HCT116 (cell line): ENCODE measurements at regions not wholly inside any gene's neighbourhood (a gene's known extent, or its start where the extent isn't known, plus 50 kb on each side); places are given as distances from the start of the nearest gene placed in this dataset.

ENCODE experiments used
- ATAC-seq: fragments of 200-7000 bp; cut with Tn5 transposase; 2 replicates; pipeline ENCODE4 v1.9.1; 2020; ENCODE audit warnings: mild to moderate bottlenecking, moderate library complexity
- BruUV-seq: library from RNA; stranded (reverse); fragments of 400-500 nt; replicated peaks from 2 replicates; lab custom pipeline; 2021; lab: Mats Ljungman, UMichigan
- CTCF ChIA-PET: fragments of 300-600 bp; sonication (Branson Sonifier 250); formaldehyde crosslinking; loops from one replicate; lab custom pipeline; 2021; ENCODE audit warnings: antibody characterized with exemption; lab: Charles Lee
- POLR2A ChIA-PET: fragments of 300-600, 350-600 bp; sonication (Branson Sonifier 250); formaldehyde crosslinking; loops from one replicate; lab custom pipeline; 2021; ENCODE audit warnings: antibody characterized with exemption; lab: Charles Lee
- RAD21 ChIA-PET, 2 experiments: fragments of 300-600 bp; sonication (Branson Sonifier 250); formaldehyde crosslinking; loops; one replicate each; lab custom pipeline; 2023; ENCODE audit warnings: low total read pairs in 2 of 2; ENCODE audit not compliant: uncharacterized antibody in 2 of 2, unreplicated experiment in 2 of 2, low non-redundant PET in 1 of 2; lab: Charles Lee
- DNase-seq: peaks from one replicate; pipeline ENCODE4 v3.0.0-alpha.2; 2010; ENCODE audit warnings: low read depth, low spot score
- H2AFZ ChIP-seq: fragments of 200-600 bp; shearing (Covaris generic), sonication (generic); 2 replicates; pipeline ENCODE4 v1.6.1; 2017; ENCODE audit warnings: low read depth, mixed run types, mixed read lengths, antibody characterized with exemption, low read length; ENCODE audit not compliant: poor library complexity, severe bottlenecking
- H3K27ac ChIP-seq: 2 replicates; pipeline ENCODE4 v1.5.1; 2012; ENCODE audit warnings: low read depth, low read length
- H3K27me3 ChIP-seq: fragments of 200-600 bp; sonication (generic); 2 replicates; pipeline ENCODE4 v1.6.1; 2016; ENCODE audit warnings: mixed run types, low read length, mixed read lengths; ENCODE audit not compliant: insufficient read depth
- H3K36me3 ChIP-seq, 2 experiments: fragments of 200-500 bp in 1 of 2; fragments of 200-600 bp in 1 of 2; sonication (Bioruptor generic) in 1 of 2; sonication (generic) in 1 of 2; 2 replicates each; pipeline versions ENCODE4 v1.5.1 to v1.6.1; 2014 to 2016; ENCODE audit warnings: low read length in 2 of 2, inconsistent platforms in 1 of 2, mixed read lengths in 1 of 2, mixed run types in 1 of 2; ENCODE audit not compliant: insufficient read depth in 2 of 2, control insufficient read depth in 1 of 2
- H3K4me1 ChIP-seq, 2 experiments: fragments of 200-600 bp in 1 of 2; sonication (generic) in 1 of 2; 2 replicates each; pipeline versions ENCODE4 v1.5.1 to v1.6.1; 2012 to 2017; ENCODE audit warnings: low read length in 2 of 2, inconsistent platforms in 1 of 2, mild to moderate bottlenecking in 1 of 2, mixed read lengths in 1 of 2, mixed run types in 1 of 2, moderate library complexity in 1 of 2; ENCODE audit not compliant: insufficient read depth in 2 of 2, control insufficient read depth in 1 of 2
- H3K4me2 ChIP-seq: fragments of 200-600 bp; sonication (generic); 2 replicates; pipeline ENCODE4 v1.6.1; 2017; ENCODE audit warnings: mixed run types, low read length, mixed read lengths
- H3K4me3 ChIP-seq, 2 experiments: fragments of 200-600 bp in 1 of 2; sonication (generic) in 1 of 2; replicated peaks in 1 of 2; 2 replicates each; pipeline ENCODE4 v1.5.1; 2011 to 2016; ENCODE audit warnings: low read length in 2 of 2, control low read depth in 1 of 2, low read depth in 1 of 2, mild to moderate bottlenecking in 1 of 2, mixed read lengths in 1 of 2, mixed run types in 1 of 2
- H3K79me2 ChIP-seq: fragments of 200-600 bp; sonication (generic); 2 replicates; pipeline ENCODE4 v1.6.1; 2017; ENCODE audit warnings: mild to moderate bottlenecking, mixed run types, low read length, moderate library complexity, mixed read lengths; ENCODE audit not compliant: insufficient read depth
- H3K9ac ChIP-seq: fragments of 200-600 bp; sonication (generic); 2 replicates; pipeline ENCODE4 v1.6.1; 2016; ENCODE audit warnings: low read length, mixed read lengths
- H3K9me2 ChIP-seq: fragments of 200-600 bp; sonication (generic), shearing (Covaris generic); 2 replicates; pipeline ENCODE4 v1.6.1; 2017; ENCODE audit warnings: mixed run types, mild to moderate bottlenecking, moderate library complexity; ENCODE audit not compliant: insufficient read depth
- H3K9me3 ChIP-seq, 2 experiments: fragments of 200-500 bp in 1 of 2; fragments of 200-600 bp in 1 of 2; sonication (Bioruptor generic) in 1 of 2; sonication (generic) in 1 of 2; 2 replicates each; pipeline ENCODE4 v1.6.1; 2014 to 2017; ENCODE audit warnings: low read length in 2 of 2, mixed read lengths in 2 of 2, inconsistent platforms in 1 of 2, low read depth in 1 of 2, mild to moderate bottlenecking in 1 of 2, mixed run types in 1 of 2, moderate library complexity in 1 of 2; ENCODE audit not compliant: control insufficient read depth in 1 of 2, insufficient read depth in 1 of 2
- H4K20me1 ChIP-seq: fragments of 200-600 bp; sonication (generic), shearing (Covaris generic); 2 replicates; pipeline ENCODE4 v1.6.1; 2017; ENCODE audit warnings: mixed run types, mild to moderate bottlenecking, moderate library complexity; ENCODE audit not compliant: insufficient read depth
- CBX3 ChIP-seq: IDR thresholded peaks from 2 replicates; pipeline ENCODE4 v1.6.1; 2012; ENCODE audit warnings: low read depth
- EGR1 ChIP-seq: IDR thresholded peaks from 2 replicates; pipeline ENCODE4 v1.6.1; 2012; ENCODE audit warnings: low read depth
- ELF1 ChIP-seq: IDR thresholded peaks from 2 replicates; pipeline ENCODE4 v1.6.1; 2012; ENCODE audit warnings: low read depth, borderline replicate concordance
- EZH2 ChIP-seq: fragments of 200-600 bp; sonication (generic); IDR thresholded peaks from 2 replicates; pipeline ENCODE4 v1.6.1; 2017; ENCODE audit warnings: antibody characterized with exemption, mixed run types
- EZH2phosphoT487 ChIP-seq: fragments of 200-600 bp; IDR thresholded peaks from 2 replicates; pipeline ENCODE4 v1.6.1; 2018; ENCODE audit warnings: antibody characterized with exemption, borderline replicate concordance
- FOSL1 ChIP-seq: IDR thresholded peaks from 2 replicates; pipeline ENCODE4 v1.6.1; 2012; ENCODE audit warnings: low read depth
- JUND ChIP-seq: IDR thresholded peaks from 2 replicates; pipeline ENCODE4 v1.6.1; 2012
- MAX ChIP-seq: IDR thresholded peaks from 2 replicates; pipeline ENCODE4 v1.6.1; 2012
- POLR2A ChIP-seq: IDR thresholded peaks from 2 replicates; pipeline ENCODE4 v1.7.0; 2011; ENCODE audit warnings: borderline replicate concordance; ENCODE audit not compliant: insufficient read depth, insufficient read length; ENCODE audit errors: extremely low read depth
- POLR2AphosphoS5 ChIP-seq: IDR thresholded peaks from 2 replicates; pipeline ENCODE4 v1.6.1; 2011; ENCODE audit warnings: mild to moderate bottlenecking, low read depth, low read length, moderate library complexity
- RAD21 ChIP-seq: IDR thresholded peaks from 2 replicates; pipeline ENCODE4 v1.6.1; 2012; ENCODE audit warnings: low read depth, mild to moderate bottlenecking
- REST ChIP-seq: IDR thresholded peaks from 2 replicates; pipeline ENCODE4 v1.6.1; 2012; ENCODE audit warnings: low read depth
- SIN3A ChIP-seq: IDR thresholded peaks from 2 replicates; pipeline ENCODE4 v1.6.1; 2012; ENCODE audit warnings: low read depth
- SP1 ChIP-seq: IDR thresholded peaks from 2 replicates; pipeline ENCODE4 v1.6.1; 2012; ENCODE audit warnings: low read depth
- SRF ChIP-seq: IDR thresholded peaks from 2 replicates; pipeline ENCODE4 v1.6.1; 2012; ENCODE audit warnings: low read depth
- ZBTB33 ChIP-seq: IDR thresholded peaks from 2 replicates; pipeline ENCODE4 v1.6.1; 2011; ENCODE audit warnings: mild to moderate bottlenecking, low read length, moderate library complexity; ENCODE audit not compliant: insufficient replicate concordance; ENCODE audit errors: extremely low read depth
- ZFX ChIP-seq: fragments of 450-650 bp; IDR thresholded peaks from 2 replicates; pipeline ENCODE4 v1.6.1; 2017
- ZNF274 ChIP-seq: fragments of 200-500 bp; sonication (Bioruptor generic); IDR thresholded peaks from 2 replicates; pipeline ENCODE4 v1.6.1; 2014; ENCODE audit warnings: mild to moderate bottlenecking, low read depth, low read length, inconsistent platforms
- intact Hi-C: fragments of 100-400 bp; cut with micrococcal nuclease; formaldehyde crosslinking; loops from 2 replicates; pipeline ENCODE4 v1.10.0; 2022
- TF ChIP-seq, protein P1 (sequence below), 3 experiments: fragments of 200-600 bp in 1 of 3; sonication (generic) in 1 of 3; IDR thresholded peaks in 2 of 3; conservative IDR thresholded peaks in 1 of 3; 2 replicates each; pipeline ENCODE4 v1.5.1; 2012 to 2017; ENCODE audit warnings: low read depth in 2 of 3, low read length in 2 of 3, antibody characterized with exemption in 1 of 3, borderline replicate concordance in 1 of 3, control low read depth in 1 of 3, mild to moderate bottlenecking in 1 of 3, mixed read lengths in 1 of 3, mixed run types in 1 of 3, moderate library complexity in 1 of 3; ENCODE audit not compliant: insufficient read depth in 1 of 3

GRCh38 chr1:69258842-69259241 is 308.9 kb upstream of the LRRC7 start:
- Histone ChIP-seq H3K36me3 (no peaks in the 10 kb centered on the region), H3K4me3 (no peak overlapping the region), H3K4me2 (no peak overlapping the region), H3K27ac (no peak overlapping the region), H3K9me2 (no peaks in the 10 kb centered on the region), H4K20me1 (no peaks in the 10 kb centered on the region), H3K79me2 (no peaks in the 10 kb centered on the region)
- POLR2A ChIA-PET = no interaction called here
- TF ChIP-seq ZNF274 (no peak), REST (no peak), EZH2phosphoT487 (no peak), POLR2AphosphoS5 (no peak), ZBTB33 (no peak), FOSL1 (no peak), SP1 (no peak), EZH2 (no peak), CBX3 (no peak), SRF (no peak), ZFX (no peak), MAX (no peak), EGR1 (no peak), SIN3A (no peak), ELF1 (no peak), POLR2A (no peak), JUND (no peak), RAD21 (no peak)
- TF ChIP-seq, protein P1, sequence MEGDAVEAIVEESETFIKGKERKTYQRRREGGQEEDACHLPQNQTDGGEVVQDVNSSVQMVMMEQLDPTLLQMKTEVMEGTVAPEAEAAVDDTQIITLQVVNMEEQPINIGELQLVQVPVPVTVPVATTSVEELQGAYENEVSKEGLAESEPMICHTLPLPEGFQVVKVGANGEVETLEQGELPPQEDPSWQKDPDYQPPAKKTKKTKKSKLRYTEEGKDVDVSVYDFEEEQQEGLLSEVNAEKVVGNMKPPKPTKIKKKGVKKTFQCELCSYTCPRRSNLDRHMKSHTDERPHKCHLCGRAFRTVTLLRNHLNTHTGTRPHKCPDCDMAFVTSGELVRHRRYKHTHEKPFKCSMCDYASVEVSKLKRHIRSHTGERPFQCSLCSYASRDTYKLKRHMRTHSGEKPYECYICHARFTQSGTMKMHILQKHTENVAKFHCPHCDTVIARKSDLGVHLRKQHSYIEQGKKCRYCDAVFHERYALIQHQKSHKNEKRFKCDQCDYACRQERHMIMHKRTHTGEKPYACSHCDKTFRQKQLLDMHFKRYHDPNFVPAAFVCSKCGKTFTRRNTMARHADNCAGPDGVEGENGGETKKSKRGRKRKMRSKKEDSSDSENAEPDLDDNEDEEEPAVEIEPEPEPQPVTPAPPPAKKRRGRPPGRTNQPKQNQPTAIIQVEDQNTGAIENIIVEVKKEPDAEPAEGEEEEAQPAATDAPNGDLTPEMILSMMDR (IDR thresholded peaks at IDR 0.05 in 2 of 3, conservative IDR thresholded peaks at IDR 0.05 in 1 of 3; ENCODE audit: borderline replicate concordance in 1 of 3, insufficient read depth in 1 of 3, low read depth in 2 of 3, low read length in 2 of 3) = no peak
- TF ChIP-seq, all 23 proteins: peak for 0
- ATAC-seq = no peak
- no peak for DNase-seq
- intact Hi-C loops = no loop called here
- ChIA-PET RAD21 (no interaction called here), CTCF (no interaction called here)
- Histone ChIP-seq H2AFZ (no peak overlapping the region), H3K27me3 (no peaks in the 10 kb centered on the region), H3K9ac (no peak overlapping the region), H3K9me3 (no peaks in the 10 kb centered on the region), H3K4me1 (no peaks in the 10 kb centered on the region)
- BruUV-seq = no TSS peak
